ENCODE measurements at regions not wholly inside any gene's neighbourhood (a gene's known extent, or its start where the extent isn't known, plus 50 kb on each side); places are given as distances from the start of the nearest gene placed in this dataset.

DNA sequence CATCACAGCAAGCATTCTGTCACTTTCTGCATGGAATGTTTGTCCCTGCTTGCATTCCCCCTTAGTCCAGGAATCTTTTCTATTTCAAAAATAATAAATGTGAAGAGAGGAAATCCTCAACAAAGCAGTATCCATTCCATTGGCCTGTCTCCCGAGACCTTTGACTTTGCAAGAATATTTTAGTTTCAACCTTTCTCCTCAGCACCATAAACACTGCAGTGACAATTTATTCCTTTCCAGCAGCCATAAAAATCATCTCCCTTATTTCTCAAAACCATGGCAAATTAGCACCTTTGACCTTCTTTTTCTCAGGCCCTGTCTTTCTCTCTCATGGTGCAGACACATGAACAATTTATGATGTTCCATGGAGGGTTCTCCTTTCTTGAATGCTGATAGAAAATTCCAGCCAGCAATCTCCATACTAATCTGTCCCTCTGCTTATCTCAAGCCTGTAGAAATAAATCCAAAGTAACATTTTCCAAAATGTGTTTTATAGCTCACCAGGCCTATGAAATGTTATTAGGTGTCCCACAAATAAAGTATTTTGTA lies 352.1 kb upstream of the CCL2 start:
- intact Hi-C loops (cut with DNase I), result no loop called here
- H3K27ac ChIP-seq (ENCODE audit: low read length), result no peak overlapping the region
- WGBS, result 79% methylated on average over 1 of the region's 1 CpG
- H3K4me3 ChIP-seq (ENCODE audit: low read length), result no peak overlapping the region
- ATAC-seq (no peak), DNase-seq (no peak)
- H3K27me3 ChIP-seq (ENCODE audit: control insufficient read depth, insufficient read depth), result no peaks in the 10 kb centered on the region
- no peaks in the 10 kb centered on the region for H3K4me1 ChIP-seq (ENCODE audit: control insufficient read depth, insufficient read depth, low read length)
- no peaks in the 10 kb centered on the region for H3K9me3 ChIP-seq (ENCODE audit: control insufficient read depth, low read length)

DNA sequence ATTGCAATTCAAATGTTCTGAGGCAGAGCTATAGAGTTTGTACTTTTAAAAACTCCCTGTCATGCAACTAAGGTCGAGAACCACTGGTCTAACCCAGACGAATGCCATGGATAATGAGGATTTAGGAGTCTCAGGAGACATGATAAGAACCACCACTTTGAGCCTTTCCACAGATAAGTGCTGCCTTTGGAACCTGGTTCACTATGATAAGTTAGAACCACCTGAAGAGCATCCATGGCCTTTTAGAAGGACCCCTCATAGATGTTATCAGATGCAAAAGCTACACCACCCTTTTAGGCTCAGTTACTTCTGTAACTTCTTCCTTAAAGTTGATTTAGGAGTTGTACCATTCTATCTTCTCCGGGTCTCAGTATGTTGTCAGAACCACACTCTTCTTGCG lies 350.6 kb upstream of the CCL2 start:
- H3K27me3 ChIP-seq (ENCODE audit: control insufficient read depth, insufficient read depth), result no peaks in the 10 kb centered on the region
- WGBS, result 62% methylated on average over 4 of the region's 4 CpGs
- ATAC-seq (no peak), DNase-seq (no peak)
- no peaks in the 10 kb centered on the region for H3K9me3 ChIP-seq (ENCODE audit: control insufficient read depth, low read length)
- intact Hi-C loops (cut with DNase I), result no loop called here
- H3K4me1 ChIP-seq (ENCODE audit: control insufficient read depth, insufficient read depth, low read length), result no peaks in the 10 kb centered on the region
- H3K4me3 ChIP-seq (ENCODE audit: low read length), result no peak overlapping the region
- H3K27ac ChIP-seq (ENCODE audit: low read length), result no peak overlapping the region

DNA sequence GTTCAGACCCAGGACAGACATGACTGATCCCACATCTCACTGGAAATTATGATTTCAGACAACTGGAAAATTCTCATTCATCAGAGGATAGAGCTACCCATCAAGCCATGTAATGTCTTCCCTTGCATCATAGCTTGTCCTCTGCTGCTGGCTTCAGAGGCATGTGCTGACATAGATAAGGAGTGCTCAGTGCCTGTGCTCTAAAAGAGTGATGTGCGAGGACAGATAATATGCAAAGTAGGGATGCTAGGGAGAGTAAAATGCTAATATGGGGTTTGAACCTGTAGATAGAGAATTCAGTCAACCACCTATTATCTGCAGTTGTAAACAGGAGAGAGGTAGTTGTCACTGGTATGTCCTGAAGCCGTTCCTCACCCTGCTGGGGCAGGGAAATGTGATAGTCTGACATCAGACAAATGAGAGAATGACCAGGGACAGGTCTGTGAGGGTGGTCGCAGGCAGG lies 349.7 kb upstream of the CCL2 start:
- WGBS, result 22% methylated on average over 3 of the region's 3 CpGs
- DNase-seq (no peak), ATAC-seq (no peak)
- H3K4me1 ChIP-seq (ENCODE audit: control insufficient read depth, insufficient read depth, low read length), result no peaks in the 10 kb centered on the region
- H3K27ac ChIP-seq (ENCODE audit: low read length), result no peak overlapping the region
- H3K27me3 ChIP-seq (ENCODE audit: control insufficient read depth, insufficient read depth), result no peaks in the 10 kb centered on the region
- intact Hi-C loops (cut with DNase I), result no loop called here
- no peaks in the 10 kb centered on the region for H3K9me3 ChIP-seq (ENCODE audit: control insufficient read depth, low read length)
- no peak overlapping the region for H3K4me3 ChIP-seq (ENCODE audit: low read length)

DNA sequence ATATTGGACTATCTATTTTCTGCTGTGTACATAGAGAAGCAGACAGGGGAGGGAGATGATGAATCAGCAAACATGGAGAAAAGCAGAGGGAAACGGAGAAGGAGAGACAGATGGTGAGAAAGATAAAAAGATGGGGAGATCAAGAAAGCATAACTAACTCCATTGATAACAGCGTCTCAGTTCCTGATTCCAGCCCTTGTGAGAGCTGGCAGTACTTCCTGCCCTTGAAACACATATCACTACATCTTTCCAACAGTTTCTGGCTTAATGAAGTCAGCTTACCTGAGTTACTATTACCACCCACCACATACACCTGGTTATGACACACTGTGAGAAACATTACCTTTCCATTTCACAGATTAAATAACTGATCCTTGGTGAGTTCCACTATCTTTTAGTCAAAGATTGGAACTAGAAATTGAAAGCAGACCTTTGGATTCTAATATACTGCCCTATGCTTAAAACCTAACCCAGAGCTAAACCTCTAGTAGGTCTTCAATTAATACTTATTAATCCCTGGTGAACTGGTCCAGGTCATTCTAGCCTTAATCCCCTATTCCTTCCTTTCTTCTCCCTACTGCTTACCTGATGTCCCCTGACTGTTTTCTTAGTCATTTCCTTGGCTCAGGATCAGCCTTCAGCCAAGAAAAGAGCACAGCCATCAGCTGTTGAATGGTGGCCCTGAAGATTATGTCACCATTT lies 346.6 kb upstream of the CCL2 start:
- no peaks in the 10 kb centered on the region for H3K9me3 ChIP-seq (ENCODE audit: control insufficient read depth, low read length)
- ATAC-seq (no peak), DNase-seq (no peak)
- H3K4me1 ChIP-seq (ENCODE audit: control insufficient read depth, insufficient read depth, low read length), result no peaks in the 10 kb centered on the region
- intact Hi-C loops (cut with DNase I), result no loop called here
- WGBS, result 47% methylated on average over 2 of the region's 2 CpGs
- H3K27ac ChIP-seq (ENCODE audit: low read length), result no peak overlapping the region
- no peaks in the 10 kb centered on the region for H3K27me3 ChIP-seq (ENCODE audit: control insufficient read depth, insufficient read depth)
- no peak overlapping the region for H3K4me3 ChIP-seq (ENCODE audit: low read length)

DNA sequence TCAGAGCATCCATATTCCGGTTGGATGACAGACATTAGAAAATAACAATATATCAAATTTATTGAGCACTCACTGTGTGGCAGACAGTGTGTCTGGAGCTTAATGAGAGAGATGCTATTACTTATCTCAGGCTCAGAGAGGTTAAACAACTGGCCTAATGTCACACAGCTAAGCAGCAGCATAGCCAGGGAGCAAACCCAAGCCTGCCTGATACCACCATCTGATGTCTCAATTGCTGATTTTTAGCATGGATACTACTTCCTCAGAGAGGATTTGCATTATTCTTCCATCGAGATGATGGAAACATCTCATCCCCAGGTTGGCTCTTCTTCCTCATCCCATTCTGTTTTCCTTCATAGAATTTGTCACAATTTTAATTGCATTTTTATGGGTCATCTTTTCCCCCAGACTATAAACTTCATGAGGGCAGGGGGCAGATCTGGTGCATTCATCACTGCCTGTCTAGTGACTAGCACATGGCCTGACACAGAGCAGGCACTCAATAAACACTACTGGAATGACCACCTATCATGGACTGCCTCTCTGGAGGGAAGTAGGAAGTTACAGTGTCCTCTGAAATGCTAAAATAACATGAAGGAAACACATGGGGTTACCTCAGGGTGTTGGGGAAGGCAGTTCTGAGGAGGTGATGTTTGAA lies 344.8 kb upstream of the CCL2 start:
- WGBS, result 92% methylated on average over 2 of the region's 2 CpGs
- no peaks in the 10 kb centered on the region for H3K9me3 ChIP-seq (ENCODE audit: control insufficient read depth, low read length)
- intact Hi-C loops (cut with DNase I), result no loop called here
- no peaks in the 10 kb centered on the region for H3K4me1 ChIP-seq (ENCODE audit: control insufficient read depth, insufficient read depth, low read length)
- H3K27ac ChIP-seq (ENCODE audit: low read length), result no peak overlapping the region
- no peak overlapping the region for H3K4me3 ChIP-seq (ENCODE audit: low read length)
- no peaks in the 10 kb centered on the region for H3K27me3 ChIP-seq (ENCODE audit: control insufficient read depth, insufficient read depth)
- no peak for DNase-seq
- no peak for ATAC-seq

DNA sequence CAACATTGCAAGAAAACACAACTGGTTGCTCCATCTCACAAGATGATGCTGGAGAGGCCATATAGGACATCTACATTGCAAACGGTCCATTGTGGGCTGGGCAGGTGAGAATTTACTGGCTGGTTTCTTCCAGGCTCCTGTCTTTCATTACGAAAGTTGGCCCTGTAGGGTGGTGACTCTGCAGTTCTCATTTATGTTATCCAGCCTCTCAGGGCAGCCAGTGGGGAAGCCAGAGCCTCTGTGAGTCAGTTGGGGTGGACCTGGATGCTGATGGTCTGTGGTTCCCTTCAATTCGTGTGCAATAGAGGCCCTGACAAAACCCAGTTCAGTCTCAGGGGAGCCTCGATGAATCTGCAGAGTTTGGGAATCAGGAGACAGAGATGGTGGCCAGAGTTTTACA lies 341.0 kb upstream of the CCL2 start:
- WGBS, result 70% methylated on average over 4 of the region's 4 CpGs
- no peaks in the 10 kb centered on the region for H3K4me1 ChIP-seq (ENCODE audit: control insufficient read depth, insufficient read depth, low read length)
- ATAC-seq (no peak), DNase-seq (no peak)
- H3K27ac ChIP-seq (ENCODE audit: low read length), result no peak overlapping the region
- no peaks in the 10 kb centered on the region for H3K9me3 ChIP-seq (ENCODE audit: control insufficient read depth, low read length)
- intact Hi-C loops (cut with DNase I), result no loop called here
- no peak overlapping the region for H3K4me3 ChIP-seq (ENCODE audit: low read length)
- no peaks in the 10 kb centered on the region for H3K27me3 ChIP-seq (ENCODE audit: control insufficient read depth, insufficient read depth)

DNA sequence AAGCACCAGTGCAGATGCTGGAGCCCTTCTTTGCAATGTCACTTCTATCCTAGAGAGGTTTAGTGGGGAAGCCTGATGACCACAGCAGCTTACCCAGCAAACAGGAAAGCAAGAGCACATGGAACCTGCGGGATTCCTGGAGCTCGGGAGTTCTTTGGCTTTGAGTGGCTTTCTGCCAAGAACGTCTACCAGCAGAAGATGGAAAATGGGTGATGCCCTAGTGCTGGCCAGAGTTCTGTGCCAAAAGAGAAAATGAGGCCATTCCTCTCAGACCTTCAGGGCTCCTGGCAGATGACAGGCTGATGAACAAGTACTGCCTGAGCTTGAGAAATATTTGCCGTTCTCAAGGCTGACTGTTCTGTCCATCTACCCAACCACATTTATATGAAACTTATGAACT lies 332.1 kb upstream of the CCL2 start:
- 62% methylated on average over 4 of the region's 4 CpGs for WGBS
- intact Hi-C loops (cut with DNase I), result loop anchor here in 1 of 4 donors (10.0 kb wide), 1 partner anchor 222 kb away; no protein-coding TSS in a partner anchor

DNA sequence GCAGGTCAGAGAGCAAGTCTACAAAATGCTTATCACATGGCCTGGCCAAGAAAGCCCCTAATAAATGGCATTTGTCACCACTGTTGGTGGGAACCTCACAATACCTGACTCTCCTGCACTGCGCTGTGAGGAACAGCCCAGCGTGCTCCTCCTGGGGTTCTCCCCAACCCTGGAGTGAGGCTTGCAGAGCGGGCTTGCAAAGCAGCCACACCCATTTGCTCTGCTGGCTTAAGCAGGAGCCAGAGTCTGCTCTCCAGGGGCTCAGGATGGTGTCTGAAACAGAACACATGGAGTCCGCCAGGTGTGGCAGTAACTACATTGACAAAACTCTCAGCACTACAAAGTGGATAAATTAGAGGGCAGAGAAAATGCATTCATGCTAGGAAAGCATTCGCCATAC lies 331.0 kb upstream of the CCL2 start:
- Histone ChIP-seq H3K27me3 (ENCODE audit: control insufficient read depth, insufficient read depth) (no peaks in the 10 kb centered on the region), H3K9me3 (ENCODE audit: control insufficient read depth, low read length) (no peaks in the 10 kb centered on the region), H3K27ac (ENCODE audit: low read length) (no peak overlapping the region), H3K4me3 (ENCODE audit: low read length) (no peak overlapping the region), H3K4me1 (ENCODE audit: control insufficient read depth, insufficient read depth, low read length) (no peaks in the 10 kb centered on the region)
- intact Hi-C loops (cut with DNase I), result loop anchor here in 1 of 4 donors (10.0 kb wide), 1 partner anchor 221 kb away; no protein-coding TSS in a partner anchor
- no peak for ATAC-seq
- no peak for DNase-seq
- WGBS, result 75% methylated on average over 5 of the region's 5 CpGs

More for the DNA sequence above, 332.1 kb upstream of the CCL2 start:
- no peaks in the 10 kb centered on the region for H3K9me3 ChIP-seq (ENCODE audit: control insufficient read depth, low read length)
- H3K4me3 ChIP-seq (ENCODE audit: low read length), result no peak overlapping the region
- DNase-seq, result no peak
- no peak overlapping the region for H3K27ac ChIP-seq (ENCODE audit: low read length)
- H3K4me1 ChIP-seq (ENCODE audit: control insufficient read depth, insufficient read depth, low read length), result no peaks in the 10 kb centered on the region
- no peaks in the 10 kb centered on the region for H3K27me3 ChIP-seq (ENCODE audit: control insufficient read depth, insufficient read depth)
- ATAC-seq, result no peak

DNA sequence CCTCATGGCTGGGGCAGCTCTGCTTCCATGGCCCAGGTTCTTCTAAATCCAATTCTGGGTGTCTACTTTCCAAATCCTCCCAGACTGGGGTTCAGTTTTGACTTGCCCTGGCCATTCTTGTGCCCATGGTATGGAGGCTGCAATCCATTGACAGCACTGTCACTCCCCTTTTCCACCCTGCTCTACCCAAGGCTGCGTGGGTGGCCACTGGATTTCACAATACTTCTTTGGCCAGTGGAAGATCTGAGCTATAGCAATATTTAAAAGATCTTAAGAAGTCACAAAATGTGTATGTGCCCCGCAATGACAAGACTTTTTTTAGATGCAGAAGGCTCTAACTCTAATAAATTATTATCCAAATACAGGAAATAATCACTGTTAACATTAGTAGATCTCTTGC lies 329.4 kb upstream of the CCL2 start:
- Histone ChIP-seq H3K27ac (ENCODE audit: low read length) (no peak overlapping the region), H3K27me3 (ENCODE audit: control insufficient read depth, insufficient read depth) (no peaks in the 10 kb centered on the region), H3K4me3 (ENCODE audit: low read length) (no peak overlapping the region), H3K9me3 (ENCODE audit: control insufficient read depth, low read length) (no peaks in the 10 kb centered on the region), H3K4me1 (ENCODE audit: control insufficient read depth, insufficient read depth, low read length) (no peaks in the 10 kb centered on the region)
- ATAC-seq (no peak), DNase-seq (no peak)
- intact Hi-C loops (cut with DNase I), result loop anchor here in 3 of 4 donors (5.0 to 10.0 kb wide), 2 partner anchors 219 to 222 kb away; no protein-coding TSS in a partner anchor
- WGBS, result 86% methylated on average over 2 of the region's 2 CpGs

DNA sequence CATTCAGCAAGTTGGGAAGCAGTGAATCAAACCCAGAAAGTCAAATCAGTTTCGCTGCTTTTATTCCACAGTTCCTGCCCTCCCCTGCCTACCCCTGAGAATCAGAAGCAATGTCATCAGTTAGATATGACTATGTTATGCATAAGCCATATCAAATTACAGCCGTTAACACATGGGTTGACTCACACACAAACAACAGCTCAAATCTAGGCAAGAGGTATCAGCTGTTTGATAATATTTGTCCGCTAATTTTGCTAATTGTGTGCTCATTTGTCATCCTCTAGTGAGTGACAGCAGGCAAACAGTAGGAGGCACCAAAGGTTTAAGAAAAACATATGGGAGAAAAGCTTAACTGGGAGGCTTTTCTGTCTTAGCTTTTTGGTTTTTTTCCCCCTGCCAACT lies 327.4 kb upstream of the CCL2 start:
- intact Hi-C loops (cut with DNase I), result loop anchor here in 3 of 4 donors (5.0 to 10.0 kb wide), 2 partner anchors 217 to 220 kb away; no protein-coding TSS in a partner anchor
- ATAC-seq (no peak), DNase-seq (no peak)
- Histone ChIP-seq H3K9me3 (ENCODE audit: control insufficient read depth, low read length) (no peaks in the 10 kb centered on the region), H3K27me3 (ENCODE audit: control insufficient read depth, insufficient read depth) (no peaks in the 10 kb centered on the region), H3K4me1 (ENCODE audit: control insufficient read depth, insufficient read depth, low read length) (no peaks in the 10 kb centered on the region), H3K27ac (ENCODE audit: low read length) (no peak overlapping the region), H3K4me3 (ENCODE audit: low read length) (no peak overlapping the region)
- 16% methylated on average over 3 of the region's 3 CpGs for WGBS

DNA sequence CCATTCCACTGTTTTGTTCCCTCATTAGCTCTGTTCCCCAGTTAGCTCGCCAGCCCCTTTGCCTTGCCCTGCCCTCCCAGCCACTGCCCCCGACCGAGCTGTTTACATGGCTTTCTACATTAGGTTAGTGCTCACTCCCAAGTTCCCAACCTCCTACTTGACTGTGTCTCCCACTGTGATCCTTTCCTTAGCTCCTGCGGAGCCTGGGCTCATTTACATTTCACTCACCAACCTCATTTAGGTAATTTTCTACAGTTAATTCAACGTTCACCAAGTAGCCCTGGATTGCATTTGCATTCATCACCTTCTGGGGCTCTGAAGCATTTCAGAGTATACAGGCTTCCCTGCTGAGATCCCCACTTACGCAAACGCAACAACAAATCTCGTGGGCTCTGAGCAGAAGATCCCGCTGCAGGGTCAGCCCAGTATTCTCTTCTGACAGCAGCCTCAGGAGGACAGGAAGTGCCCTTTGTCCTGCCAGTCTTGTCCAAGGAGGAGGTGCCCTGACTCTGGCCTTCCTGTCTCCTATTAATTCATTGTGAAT lies 325.8 kb upstream of the CCL2 start:
- Histone ChIP-seq H3K9me3 (ENCODE audit: control insufficient read depth, low read length) (peaks cover 1% of the 10 kb centered on the region), H3K27me3 (ENCODE audit: control insufficient read depth, insufficient read depth) (no peaks in the 10 kb centered on the region), H3K27ac (ENCODE audit: low read length) (no peak overlapping the region), H3K4me1 (ENCODE audit: control insufficient read depth, insufficient read depth, low read length) (no peaks in the 10 kb centered on the region), H3K4me3 (ENCODE audit: low read length) (no peak overlapping the region)
- intact Hi-C loops (cut with DNase I), result loop anchor here in 3 of 4 donors (5.0 to 10.0 kb wide), 2 partner anchors 216 to 218 kb away; no protein-coding TSS in a partner anchor
- no peak for ATAC-seq
- DNase-seq, result no peak
- 52% methylated on average over 9 of the region's 9 CpGs for WGBS
